ENCODE measurements at regions not wholly inside any gene's neighbourhood (a gene's known extent, or its start where the extent isn't known, plus 50 kb on each side); places are given as distances from the start of the nearest gene placed in this dataset.

- no peak for TF ChIP-seq CTCF (IDR thresholded peaks at IDR 0.05)
Measured at GRCh38 chr10:33652870-33653269, 318.4 kb upstream of the NRP1 start.

- no peak for TF ChIP-seq CTCF (IDR thresholded peaks at IDR 0.05)
Measured at GRCh38 chr10:33643042-33643441, 308.6 kb upstream of the NRP1 start.

GRCh38 chr10:33638891-33639290 is 304.4 kb upstream of the NRP1 start:
- TF ChIP-seq CTCF (IDR thresholded peaks at IDR 0.05): no peak

- no peak for TF ChIP-seq CTCF (IDR thresholded peaks at IDR 0.05)
Measured at GRCh38 chr10:33638374-33638773, 303.9 kb upstream of the NRP1 start.

GRCh38 chr10:33635967-33636515 is 301.6 kb upstream of the NRP1 start:
- TF ChIP-seq CTCF (IDR thresholded peaks at IDR 0.05): no peak

- no peak for TF ChIP-seq CTCF (IDR thresholded peaks at IDR 0.05)
Measured at GRCh38 chr10:33632432-33632831, 298.0 kb upstream of the NRP1 start.

- no peak for TF ChIP-seq CTCF (IDR thresholded peaks at IDR 0.05)
Measured at GRCh38 chr10:33631991-33632390, 297.5 kb upstream of the NRP1 start.

GRCh38 chr10:33630761-33631160 is 296.3 kb upstream of the NRP1 start:
- TF ChIP-seq CTCF (IDR thresholded peaks at IDR 0.05): no peak
